C4-2B (cell line): ENCODE measurements at regions not wholly inside any gene's neighbourhood (a gene's known extent, or its start where the extent isn't known, plus 50 kb on each side); places are given as distances from the start of the nearest gene placed in this dataset.

ENCODE experiments used
- ZFX ChIP-seq: fragments of 450-650 bp; IDR thresholded peaks from 2 replicates; pipeline ENCODE4 v1.6.1; 2017
- TF ChIP-seq, protein P1 (sequence below): fragments of 450-650 bp; conservative IDR thresholded peaks from 2 replicates; pipeline ENCODE4 v1.5.1; 2017; ENCODE audit warnings: mild to moderate bottlenecking

DNA sequence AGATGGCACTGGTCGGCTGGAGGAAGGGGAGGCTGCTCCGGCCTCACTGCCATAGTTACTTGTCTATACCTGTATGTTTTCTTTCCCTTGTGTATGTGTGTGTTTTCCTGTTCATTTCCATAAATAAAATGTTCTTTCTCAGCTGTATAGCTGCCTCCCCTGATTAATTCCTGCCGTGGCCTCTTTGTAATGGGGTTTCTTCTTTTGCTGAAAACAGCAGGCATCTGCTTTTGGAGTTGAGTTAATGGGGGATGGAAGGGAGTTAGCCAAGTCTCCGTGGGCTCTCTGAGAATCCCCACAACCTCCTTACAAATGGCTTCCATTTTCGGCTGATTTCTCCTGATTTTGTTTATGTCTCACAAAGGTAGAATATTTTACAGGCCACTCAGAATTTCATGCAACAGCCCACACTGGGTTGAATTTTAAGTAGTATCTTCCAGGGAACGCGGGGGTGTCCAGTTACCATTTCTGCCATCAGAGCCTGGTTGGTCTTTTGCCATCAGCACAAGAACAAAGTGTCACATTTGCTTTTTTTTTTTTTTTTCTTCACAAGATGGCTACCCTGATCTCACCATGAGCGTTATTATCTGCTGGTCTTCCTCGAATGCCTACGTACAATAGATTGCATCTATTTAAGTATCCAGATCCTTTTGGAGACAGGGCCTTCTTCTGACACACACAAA, 88.1 kb upstream of the NRP1 start:
- TF ChIP-seq, protein P1, sequence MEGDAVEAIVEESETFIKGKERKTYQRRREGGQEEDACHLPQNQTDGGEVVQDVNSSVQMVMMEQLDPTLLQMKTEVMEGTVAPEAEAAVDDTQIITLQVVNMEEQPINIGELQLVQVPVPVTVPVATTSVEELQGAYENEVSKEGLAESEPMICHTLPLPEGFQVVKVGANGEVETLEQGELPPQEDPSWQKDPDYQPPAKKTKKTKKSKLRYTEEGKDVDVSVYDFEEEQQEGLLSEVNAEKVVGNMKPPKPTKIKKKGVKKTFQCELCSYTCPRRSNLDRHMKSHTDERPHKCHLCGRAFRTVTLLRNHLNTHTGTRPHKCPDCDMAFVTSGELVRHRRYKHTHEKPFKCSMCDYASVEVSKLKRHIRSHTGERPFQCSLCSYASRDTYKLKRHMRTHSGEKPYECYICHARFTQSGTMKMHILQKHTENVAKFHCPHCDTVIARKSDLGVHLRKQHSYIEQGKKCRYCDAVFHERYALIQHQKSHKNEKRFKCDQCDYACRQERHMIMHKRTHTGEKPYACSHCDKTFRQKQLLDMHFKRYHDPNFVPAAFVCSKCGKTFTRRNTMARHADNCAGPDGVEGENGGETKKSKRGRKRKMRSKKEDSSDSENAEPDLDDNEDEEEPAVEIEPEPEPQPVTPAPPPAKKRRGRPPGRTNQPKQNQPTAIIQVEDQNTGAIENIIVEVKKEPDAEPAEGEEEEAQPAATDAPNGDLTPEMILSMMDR: no peak
- TF ChIP-seq ZFX: no peak
